ENCODE measurements at regions not wholly inside any gene's neighbourhood (a gene's known extent, or its start where the extent isn't known, plus 50 kb on each side); places are given as distances from the start of the nearest gene placed in this dataset.

GRCh38 chr15:38894243-38894948, 329.8 kb upstream of the RASGRP1 start:
- no peak for DNase-seq

- DNase-seq: no peak
Measured at GRCh38 chr15:38895326-38896255, 331.0 kb upstream of the RASGRP1 start.

GRCh38 chr15:38896647-38897046, 332.0 kb upstream of the RASGRP1 start:
- DNase-seq: no peak

GRCh38 chr15:38897551-38897950, 332.9 kb upstream of the RASGRP1 start:
- no peak for DNase-seq

GRCh38 chr15:38898236-38898635, 333.6 kb upstream of the RASGRP1 start:
- DNase-seq: no peak

- no peak for DNase-seq
Measured at GRCh38 chr15:38899300-38899699, 334.7 kb upstream of the RASGRP1 start.

GRCh38 chr15:38904298-38904697, 339.7 kb upstream of the RASGRP1 start:
- DNase-seq: no peak

- no peak for DNase-seq
Measured at GRCh38 chr15:38905632-38906031, 341.0 kb upstream of the RASGRP1 start.

GRCh38 chr15:38920966-38921365, 356.4 kb upstream of the RASGRP1 start:
- no peak for DNase-seq

GRCh38 chr15:38921471-38921870, 356.9 kb upstream of the RASGRP1 start:
- no peak for DNase-seq

GRCh38 chr15:38928431-38928830, 363.8 kb upstream of the RASGRP1 start:
- DNase-seq: no peak

GRCh38 chr15:38930851-38931572, 366.4 kb upstream of the RASGRP1 start:
- DNase-seq: no peak

- DNase-seq: no peak
Measured at GRCh38 chr15:38941399-38941953, 376.9 kb upstream of the RASGRP1 start.

GRCh38 chr15:38944536-38944935, 379.9 kb upstream of the RASGRP1 start:
- no peak for DNase-seq

- DNase-seq: no peak
Measured at GRCh38 chr15:38945551-38946298, 381.1 kb upstream of the RASGRP1 start.

- no peak for DNase-seq
Measured at GRCh38 chr15:38954090-38954489, 389.5 kb upstream of the RASGRP1 start.

GRCh38 chr15:38961456-38961855, 396.8 kb upstream of the RASGRP1 start:
- no peak for DNase-seq

GRCh38 chr15:38961931-38962330, 397.3 kb upstream of the RASGRP1 start:
- no peak for DNase-seq

- DNase-seq: no peak
Measured at GRCh38 chr15:38972831-38973230, 408.2 kb upstream of the RASGRP1 start.

- DNase-seq: no peak
Measured at GRCh38 chr15:38975282-38975990, 410.8 kb upstream of the RASGRP1 start.

GRCh38 chr15:38991126-38991525, 426.5 kb upstream of the RASGRP1 start:
- no peak for DNase-seq

GRCh38 chr15:38991701-38992100, 427.1 kb upstream of the RASGRP1 start:
- no peak for DNase-seq
